ENCODE measurements at regions not wholly inside any gene's neighbourhood (a gene's known extent, or its start where the extent isn't known, plus 50 kb on each side); places are given as distances from the start of the nearest gene placed in this dataset.

- no peak overlapping the region for H3K4me3 ChIP-seq (ENCODE audit: low read depth in 2 of 2, low read length in 2 of 2)
- ATAC-seq (no peak), DNase-seq (ENCODE audit: low read depth, low spot score) (no peak)
- in situ Hi-C loops (cut with HindIII; ENCODE audit: low pct_unique_long_range_greater_than_20kb, low sequenced_read_pairs) (no loop called here), intact Hi-C loops (cut with micrococcal nuclease; ENCODE audit: unreplicated experiment) (no loop called here)
- ChIA-PET CTCF (no interaction called here), POLR2A (no interaction called here)
- TF ChIP-seq POLR2AphosphoS5 (IDR thresholded peaks at IDR 0.05; ENCODE audit: low read depth, low read length) (no peak), SIN3A (IDR thresholded peaks at IDR 0.05; ENCODE audit: borderline replicate concordance, insufficient read depth, low read depth, low read length) (no peak), CTCF (IDR thresholded peaks at IDR 0.05) (no peak), REST (IDR thresholded peaks at IDR 0.05; ENCODE audit: insufficient read depth in 1 of 2, low read depth in 2 of 2, low read length in 1 of 2) (no peak), TCF7L2 (IDR thresholded peaks at IDR 0.05; ENCODE audit: low read depth, low read length) (no peak)
- H3K4me1 ChIP-seq (ENCODE audit: control insufficient read depth, insufficient read depth, low read length), result no peaks in the 10 kb centered on the region
- H3K27me3 ChIP-seq (ENCODE audit: control insufficient read depth, insufficient read depth, low read length), result no peaks in the 10 kb centered on the region
- no peaks in the 10 kb centered on the region for H3K36me3 ChIP-seq (ENCODE audit: control insufficient read depth, insufficient read depth, low read length)
- BruUV-seq (replicated peaks), result no TSS peak
- no peaks in the 10 kb centered on the region for H3K9me3 ChIP-seq (ENCODE audit: control insufficient read depth, insufficient read depth, low read depth, low read length)
- H3K27ac ChIP-seq (ENCODE audit: low read length), result no peak overlapping the region
These were observed 349.5 kb downstream of the AGTPBP1 start for GRCh38 chr9:85392260-85392659.

- intact Hi-C loops (cut with micrococcal nuclease; ENCODE audit: unreplicated experiment) (no loop called here), in situ Hi-C loops (cut with HindIII; ENCODE audit: low pct_unique_long_range_greater_than_20kb, low sequenced_read_pairs) (no loop called here)
- BruUV-seq (replicated peaks), result no TSS peak
- TF ChIP-seq CTCF (IDR thresholded peaks at IDR 0.05) (no peak), POLR2AphosphoS5 (IDR thresholded peaks at IDR 0.05; ENCODE audit: low read depth, low read length) (no peak), TCF7L2 (IDR thresholded peaks at IDR 0.05; ENCODE audit: low read depth, low read length) (no peak), REST (IDR thresholded peaks at IDR 0.05; ENCODE audit: insufficient read depth in 1 of 2, low read depth in 2 of 2, low read length in 1 of 2) (no peak), SIN3A (IDR thresholded peaks at IDR 0.05; ENCODE audit: borderline replicate concordance, insufficient read depth, low read depth, low read length) (no peak)
- Histone ChIP-seq H3K9me3 (ENCODE audit: control insufficient read depth, insufficient read depth, low read depth, low read length) (no peaks in the 10 kb centered on the region), H3K36me3 (ENCODE audit: control insufficient read depth, insufficient read depth, low read length) (no peaks in the 10 kb centered on the region), H3K4me1 (ENCODE audit: control insufficient read depth, insufficient read depth, low read length) (no peaks in the 10 kb centered on the region), H3K27me3 (ENCODE audit: control insufficient read depth, insufficient read depth, low read length) (no peaks in the 10 kb centered on the region; the same call in 1 of the 2 replicates), H3K4me3 (ENCODE audit: low read depth in 2 of 2, low read length in 2 of 2) (no peak overlapping the region), H3K27ac (ENCODE audit: low read length) (no peak overlapping the region)
- CTCF ChIA-PET, result no interaction called here
- ATAC-seq (no peak), DNase-seq (ENCODE audit: low read depth, low spot score) (no peak)
- POLR2A ChIA-PET, result no interaction called here
These were observed 363.9 kb downstream of the AGTPBP1 start for GRCh38 chr9:85377731-85378289.
